ENCODE measurements at regions not wholly inside any gene's neighbourhood (a gene's known extent, or its start where the extent isn't known, plus 50 kb on each side); places are given as distances from the start of the nearest gene placed in this dataset.

DNA sequence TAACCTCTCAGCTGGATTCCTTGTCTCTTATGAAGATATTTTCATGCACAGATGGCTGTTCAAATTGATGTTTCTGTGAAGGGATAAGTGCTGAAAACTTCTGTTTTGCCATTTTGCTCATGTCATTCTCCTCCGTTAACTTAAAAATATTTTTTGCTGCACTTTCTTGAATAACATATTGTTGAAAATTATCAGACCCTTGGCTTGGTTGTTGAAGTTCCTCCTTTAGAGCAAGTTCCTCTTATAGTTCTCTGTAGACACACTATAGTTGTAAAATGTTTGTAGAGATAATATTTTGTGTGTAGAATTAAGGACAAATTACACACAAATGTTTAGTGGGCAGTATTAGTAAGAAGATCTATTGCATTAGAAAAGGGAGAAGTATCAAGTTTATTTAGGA, 300.4 kb downstream of the SV2B start:
- 92% methylated on average over 1 of the region's 1 CpG for WGBS
- Histone ChIP-seq H3K27me3 (ENCODE audit: control insufficient read depth in 4 of 4, insufficient read depth in 4 of 4, low read length in 3 of 4) (no peaks in the 10 kb centered on the region), H3K4me3 (ENCODE audit: low read depth in 1 of 3, low read length in 3 of 3) (no peak overlapping the region), H3K27ac (ENCODE audit: low read depth in 1 of 2, low read length in 2 of 2) (no peak overlapping the region), H3K9ac (ENCODE audit: low read depth in 1 of 2, low read length in 2 of 2) (no peak overlapping the region), H3K36me3 (ENCODE audit: control insufficient read depth in 4 of 4, insufficient read depth in 3 of 4, low read depth in 1 of 4, low read length in 3 of 4) (no peaks in the 10 kb centered on the region), H3K4me1 (ENCODE audit: control insufficient read depth in 4 of 4, insufficient read depth in 4 of 4, low read length in 3 of 4) (no peaks in the 10 kb centered on the region), H3K9me3 (ENCODE audit: control insufficient read depth in 4 of 4, low read length in 3 of 4) (peaks cover 0 to 2% (median 0%) of the 10 kb centered on the region in 4 donors)
- TF ChIP-seq, protein P1, sequence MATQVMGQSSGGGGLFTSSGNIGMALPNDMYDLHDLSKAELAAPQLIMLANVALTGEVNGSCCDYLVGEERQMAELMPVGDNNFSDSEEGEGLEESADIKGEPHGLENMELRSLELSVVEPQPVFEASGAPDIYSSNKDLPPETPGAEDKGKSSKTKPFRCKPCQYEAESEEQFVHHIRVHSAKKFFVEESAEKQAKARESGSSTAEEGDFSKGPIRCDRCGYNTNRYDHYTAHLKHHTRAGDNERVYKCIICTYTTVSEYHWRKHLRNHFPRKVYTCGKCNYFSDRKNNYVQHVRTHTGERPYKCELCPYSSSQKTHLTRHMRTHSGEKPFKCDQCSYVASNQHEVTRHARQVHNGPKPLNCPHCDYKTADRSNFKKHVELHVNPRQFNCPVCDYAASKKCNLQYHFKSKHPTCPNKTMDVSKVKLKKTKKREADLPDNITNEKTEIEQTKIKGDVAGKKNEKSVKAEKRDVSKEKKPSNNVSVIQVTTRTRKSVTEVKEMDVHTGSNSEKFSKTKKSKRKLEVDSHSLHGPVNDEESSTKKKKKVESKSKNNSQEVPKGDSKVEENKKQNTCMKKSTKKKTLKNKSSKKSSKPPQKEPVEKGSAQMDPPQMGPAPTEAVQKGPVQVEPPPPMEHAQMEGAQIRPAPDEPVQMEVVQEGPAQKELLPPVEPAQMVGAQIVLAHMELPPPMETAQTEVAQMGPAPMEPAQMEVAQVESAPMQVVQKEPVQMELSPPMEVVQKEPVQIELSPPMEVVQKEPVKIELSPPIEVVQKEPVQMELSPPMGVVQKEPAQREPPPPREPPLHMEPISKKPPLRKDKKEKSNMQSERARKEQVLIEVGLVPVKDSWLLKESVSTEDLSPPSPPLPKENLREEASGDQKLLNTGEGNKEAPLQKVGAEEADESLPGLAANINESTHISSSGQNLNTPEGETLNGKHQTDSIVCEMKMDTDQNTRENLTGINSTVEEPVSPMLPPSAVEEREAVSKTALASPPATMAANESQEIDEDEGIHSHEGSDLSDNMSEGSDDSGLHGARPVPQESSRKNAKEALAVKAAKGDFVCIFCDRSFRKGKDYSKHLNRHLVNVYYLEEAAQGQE (IDR thresholded peaks at IDR 0.05), result no peak
- TF ChIP-seq FOXA1 (IDR thresholded peaks at IDR 0.05), result no peak
- no peak for TF ChIP-seq SP1 (IDR thresholded peaks at IDR 0.05)
- no peak for TF ChIP-seq TAF1 (conservative IDR thresholded peaks at IDR 0.05)
- no peak for TF ChIP-seq RAD21 (IDR thresholded peaks at IDR 0.05)
- no peak for TF ChIP-seq HNF4A (conservative IDR thresholded peaks at IDR 0.05)
- TF ChIP-seq NR2F2 (IDR thresholded peaks at IDR 0.05), result no peak
- no peak for DNase-seq (ENCODE audit: low spot score)

DNA sequence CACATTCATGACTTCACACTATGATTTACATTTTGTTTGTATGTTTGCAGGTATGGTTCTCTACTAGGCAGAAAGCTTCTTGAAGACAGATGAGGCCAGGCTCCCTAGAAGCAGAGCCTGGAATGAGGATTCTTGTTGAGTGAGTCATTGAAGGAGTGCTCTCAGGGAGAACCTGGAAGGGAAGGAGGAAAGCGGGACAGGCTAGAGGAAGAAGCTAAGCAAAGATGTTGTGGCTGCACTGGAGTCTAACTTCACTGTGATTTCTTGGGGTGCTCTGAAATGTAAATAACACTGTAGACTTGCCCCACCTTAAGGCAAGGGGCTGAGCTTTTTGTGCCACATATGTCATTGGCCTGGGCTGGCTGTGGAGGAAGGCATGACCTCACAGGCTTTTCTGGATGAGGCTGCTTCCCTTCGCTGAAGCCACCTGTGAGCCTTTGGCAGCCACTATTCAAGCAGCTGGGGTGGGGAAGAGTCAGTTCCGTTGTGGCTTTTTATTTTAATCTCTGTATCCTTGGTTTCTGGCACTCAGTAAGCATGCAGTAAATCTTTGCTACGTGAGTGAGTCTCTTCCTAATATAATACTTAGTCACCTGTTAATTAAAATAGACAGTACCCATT, 307.3 kb downstream of the SV2B start:
- Histone ChIP-seq H3K9ac (ENCODE audit: low read depth in 1 of 2, low read length in 2 of 2) (no peak overlapping the region), H3K9me3 (ENCODE audit: control insufficient read depth in 4 of 4, low read length in 3 of 4) (no peaks in the 10 kb centered on the region), H3K4me3 (ENCODE audit: low read depth in 1 of 3, low read length in 3 of 3) (no peak overlapping the region), H3K27me3 (ENCODE audit: control insufficient read depth in 4 of 4, insufficient read depth in 4 of 4, low read length in 3 of 4) (no peaks in the 10 kb centered on the region), H3K27ac (ENCODE audit: low read depth in 1 of 2, low read length in 2 of 2) (no peak overlapping the region), H3K36me3 (ENCODE audit: control insufficient read depth in 4 of 4, insufficient read depth in 3 of 4, low read depth in 1 of 4, low read length in 3 of 4) (no peaks in the 10 kb centered on the region), H3K4me1 (ENCODE audit: control insufficient read depth in 4 of 4, insufficient read depth in 4 of 4, low read length in 3 of 4) (peaks cover 0 to 14% (median 9%) of the 10 kb centered on the region in 4 donors)
- WGBS, result 75% methylated on average over 4 of the region's 4 CpGs
- TF ChIP-seq JUND (IDR thresholded peaks at IDR 0.05) (no peak), GABPA (IDR thresholded peaks at IDR 0.05 in 1 of 2, conservative IDR thresholded peaks at IDR 0.05 in 1 of 2) (no peak), EGR1 (IDR thresholded peaks at IDR 0.05; ENCODE audit: low read depth in 2 of 2) (no peak), FOXA1 (IDR thresholded peaks at IDR 0.05) (no peak), TAF1 (conservative IDR thresholded peaks at IDR 0.05) (no peak), RXRA (IDR thresholded peaks at IDR 0.05) (no peak), YY1 (IDR thresholded peaks at IDR 0.05) (no peak), FOXA2 (IDR thresholded peaks at IDR 0.05) (no peak), HNF4A (conservative IDR thresholded peaks at IDR 0.05) (no peak), RAD21 (IDR thresholded peaks at IDR 0.05) (no peak)
- TF ChIP-seq, protein P2, sequence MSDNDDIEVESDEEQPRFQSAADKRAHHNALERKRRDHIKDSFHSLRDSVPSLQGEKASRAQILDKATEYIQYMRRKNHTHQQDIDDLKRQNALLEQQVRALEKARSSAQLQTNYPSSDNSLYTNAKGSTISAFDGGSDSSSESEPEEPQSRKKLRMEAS (IDR thresholded peaks at IDR 0.05), result no peak
- TF ChIP-seq, protein P3, sequence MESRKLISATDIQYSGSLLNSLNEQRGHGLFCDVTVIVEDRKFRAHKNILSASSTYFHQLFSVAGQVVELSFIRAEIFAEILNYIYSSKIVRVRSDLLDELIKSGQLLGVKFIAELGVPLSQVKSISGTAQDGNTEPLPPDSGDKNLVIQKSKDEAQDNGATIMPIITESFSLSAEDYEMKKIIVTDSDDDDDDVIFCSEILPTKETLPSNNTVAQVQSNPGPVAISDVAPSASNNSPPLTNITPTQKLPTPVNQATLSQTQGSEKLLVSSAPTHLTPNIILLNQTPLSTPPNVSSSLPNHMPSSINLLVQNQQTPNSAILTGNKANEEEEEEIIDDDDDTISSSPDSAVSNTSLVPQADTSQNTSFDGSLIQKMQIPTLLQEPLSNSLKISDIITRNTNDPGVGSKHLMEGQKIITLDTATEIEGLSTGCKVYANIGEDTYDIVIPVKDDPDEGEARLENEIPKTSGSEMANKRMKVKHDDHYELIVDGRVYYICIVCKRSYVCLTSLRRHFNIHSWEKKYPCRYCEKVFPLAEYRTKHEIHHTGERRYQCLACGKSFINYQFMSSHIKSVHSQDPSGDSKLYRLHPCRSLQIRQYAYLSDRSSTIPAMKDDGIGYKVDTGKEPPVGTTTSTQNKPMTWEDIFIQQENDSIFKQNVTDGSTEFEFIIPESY (IDR thresholded peaks at IDR 0.05), result no peak
- TF ChIP-seq, protein P1 (IDR thresholded peaks at IDR 0.05), result no peak
- TF ChIP-seq, protein P4, sequence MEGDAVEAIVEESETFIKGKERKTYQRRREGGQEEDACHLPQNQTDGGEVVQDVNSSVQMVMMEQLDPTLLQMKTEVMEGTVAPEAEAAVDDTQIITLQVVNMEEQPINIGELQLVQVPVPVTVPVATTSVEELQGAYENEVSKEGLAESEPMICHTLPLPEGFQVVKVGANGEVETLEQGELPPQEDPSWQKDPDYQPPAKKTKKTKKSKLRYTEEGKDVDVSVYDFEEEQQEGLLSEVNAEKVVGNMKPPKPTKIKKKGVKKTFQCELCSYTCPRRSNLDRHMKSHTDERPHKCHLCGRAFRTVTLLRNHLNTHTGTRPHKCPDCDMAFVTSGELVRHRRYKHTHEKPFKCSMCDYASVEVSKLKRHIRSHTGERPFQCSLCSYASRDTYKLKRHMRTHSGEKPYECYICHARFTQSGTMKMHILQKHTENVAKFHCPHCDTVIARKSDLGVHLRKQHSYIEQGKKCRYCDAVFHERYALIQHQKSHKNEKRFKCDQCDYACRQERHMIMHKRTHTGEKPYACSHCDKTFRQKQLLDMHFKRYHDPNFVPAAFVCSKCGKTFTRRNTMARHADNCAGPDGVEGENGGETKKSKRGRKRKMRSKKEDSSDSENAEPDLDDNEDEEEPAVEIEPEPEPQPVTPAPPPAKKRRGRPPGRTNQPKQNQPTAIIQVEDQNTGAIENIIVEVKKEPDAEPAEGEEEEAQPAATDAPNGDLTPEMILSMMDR (IDR thresholded peaks at IDR 0.05; ENCODE audit: low read depth, low read length, missing input control), result no peak
- no peak for DNase-seq (ENCODE audit: low spot score)
